Smooth muscle cell (in vitro differentiated cells): ENCODE measurements at regions not wholly inside any gene's neighbourhood (a gene's known extent, or its start where the extent isn't known, plus 50 kb on each side); places are given as distances from the start of the nearest gene placed in this dataset.

Experiments used
- DNase-seq: peaks from one replicate; lab custom pipeline; 2025; ENCODE audit not compliant: unreplicated experiment; lab: John Stamatoyannopoulos, UW
- H2AFZ ChIP-seq: fragments of 200-600 bp; sonication (generic); 2 replicates; pipeline ENCODE4 v1.6.0; 2016; ENCODE audit warnings: antibody characterized with exemption, low read depth, mild to moderate bottlenecking
- H3F3A ChIP-seq: fragments of 200-600 bp; sonication (generic); 2 replicates; pipeline ENCODE4 v1.6.0; 2017; ENCODE audit warnings: antibody characterized with exemption, low read depth
- H3K27ac ChIP-seq: fragments of 200-600 bp; sonication (generic); 2 replicates; pipeline ENCODE4 v1.5.1; 2016; ENCODE audit warnings: low read depth, mild to moderate bottlenecking
- H3K27me3 ChIP-seq: fragments of 200-600 bp; sonication (generic); 2 replicates; pipeline ENCODE4 v1.6.1; 2016; ENCODE audit warnings: low read depth, mild to moderate bottlenecking
- H3K36me3 ChIP-seq: fragments of 200-600 bp; sonication (generic); 2 replicates; pipeline ENCODE4 v1.5.1; 2016; ENCODE audit warnings: low read depth
- H3K4me1 ChIP-seq: fragments of 200-600 bp; sonication (generic); 2 replicates; pipeline ENCODE4 v1.5.1; 2016; ENCODE audit warnings: low read depth
- H3K4me2 ChIP-seq: fragments of 200-600 bp; sonication (generic); 2 replicates; pipeline ENCODE4 v1.6.0; 2016; ENCODE audit warnings: mild to moderate bottlenecking
- H3K4me3 ChIP-seq: fragments of 200-600 bp; sonication (generic); 2 replicates; pipeline ENCODE4 v1.5.1; 2016; ENCODE audit warnings: mild to moderate bottlenecking
- H3K79me2 ChIP-seq: fragments of 200-600 bp; sonication (generic); 2 replicates; pipeline ENCODE4 v1.6.0; 2016; ENCODE audit warnings: low read depth, mild to moderate bottlenecking
- H3K9ac ChIP-seq: fragments of 200-600 bp; sonication (generic); 2 replicates; pipeline ENCODE4 v1.6.0; 2016; ENCODE audit warnings: low read depth
- H3K9me3 ChIP-seq: fragments of 200-600 bp; sonication (generic); replicated peaks from 2 replicates; pipeline ENCODE4 v1.5.1; 2016; ENCODE audit warnings: low read depth
- H4K20me1 ChIP-seq: fragments of 200-600 bp; sonication (generic); 2 replicates; pipeline ENCODE4 v1.6.0; 2016; ENCODE audit warnings: low read depth
- WGBS: methylation state at CpG from one replicate; pipeline ENCODE4 v1.1.7; 2016; ENCODE audit warnings: low lambda C conversion rate; 5-methylcytosine and 5-hydroxymethylcytosine counted together
- TF ChIP-seq, protein P1 (sequence below): fragments of 200-600 bp; sonication (generic); IDR thresholded peaks from 2 replicates; pipeline ENCODE4 v1.5.1; 2017; ENCODE audit warnings: borderline replicate concordance, mild to moderate bottlenecking, antibody characterized with exemption; ENCODE audit not compliant: insufficient read depth, poor library complexity, severe bottlenecking

DNA sequence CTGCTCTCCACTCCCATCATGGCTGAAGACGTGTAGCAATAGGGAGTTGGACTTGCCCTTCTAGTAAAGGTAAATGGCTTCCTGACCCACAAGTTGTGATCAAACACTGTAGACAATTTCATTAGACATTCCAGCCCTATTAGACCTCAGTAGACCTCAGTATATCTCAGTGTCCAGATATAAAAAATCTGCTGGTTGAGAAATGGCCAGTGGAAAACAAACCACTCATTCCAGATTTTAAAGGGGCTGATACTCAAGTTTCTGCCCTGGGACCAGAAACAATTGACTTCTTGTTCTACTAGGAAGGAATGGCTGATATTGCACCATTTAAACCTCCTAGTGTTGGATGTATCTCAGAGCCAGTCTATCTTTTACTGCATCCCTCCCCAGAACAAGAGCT lies 613.2 kb downstream of the PDCD6IP start:
- Histone ChIP-seq H3K4me3 (no peak overlapping the region), H2AFZ (no peak overlapping the region), H3K79me2 (no peaks in the 10 kb centered on the region), H3K27ac (no peak overlapping the region), H3K4me1 (no peaks in the 10 kb centered on the region), H3F3A (no peaks in the 10 kb centered on the region), H3K36me3 (no peaks in the 10 kb centered on the region), H3K9ac (no peak overlapping the region), H3K9me3 (no peaks in the 10 kb centered on the region), H3K27me3 (no peaks in the 10 kb centered on the region), H3K4me2 (no peak overlapping the region), H4K20me1 (no peaks in the 10 kb centered on the region)
- no peak for DNase-seq
- TF ChIP-seq, protein P1, sequence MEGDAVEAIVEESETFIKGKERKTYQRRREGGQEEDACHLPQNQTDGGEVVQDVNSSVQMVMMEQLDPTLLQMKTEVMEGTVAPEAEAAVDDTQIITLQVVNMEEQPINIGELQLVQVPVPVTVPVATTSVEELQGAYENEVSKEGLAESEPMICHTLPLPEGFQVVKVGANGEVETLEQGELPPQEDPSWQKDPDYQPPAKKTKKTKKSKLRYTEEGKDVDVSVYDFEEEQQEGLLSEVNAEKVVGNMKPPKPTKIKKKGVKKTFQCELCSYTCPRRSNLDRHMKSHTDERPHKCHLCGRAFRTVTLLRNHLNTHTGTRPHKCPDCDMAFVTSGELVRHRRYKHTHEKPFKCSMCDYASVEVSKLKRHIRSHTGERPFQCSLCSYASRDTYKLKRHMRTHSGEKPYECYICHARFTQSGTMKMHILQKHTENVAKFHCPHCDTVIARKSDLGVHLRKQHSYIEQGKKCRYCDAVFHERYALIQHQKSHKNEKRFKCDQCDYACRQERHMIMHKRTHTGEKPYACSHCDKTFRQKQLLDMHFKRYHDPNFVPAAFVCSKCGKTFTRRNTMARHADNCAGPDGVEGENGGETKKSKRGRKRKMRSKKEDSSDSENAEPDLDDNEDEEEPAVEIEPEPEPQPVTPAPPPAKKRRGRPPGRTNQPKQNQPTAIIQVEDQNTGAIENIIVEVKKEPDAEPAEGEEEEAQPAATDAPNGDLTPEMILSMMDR, result no peak
- 67% methylated on average over 1 of the region's 1 CpG for WGBS

DNA sequence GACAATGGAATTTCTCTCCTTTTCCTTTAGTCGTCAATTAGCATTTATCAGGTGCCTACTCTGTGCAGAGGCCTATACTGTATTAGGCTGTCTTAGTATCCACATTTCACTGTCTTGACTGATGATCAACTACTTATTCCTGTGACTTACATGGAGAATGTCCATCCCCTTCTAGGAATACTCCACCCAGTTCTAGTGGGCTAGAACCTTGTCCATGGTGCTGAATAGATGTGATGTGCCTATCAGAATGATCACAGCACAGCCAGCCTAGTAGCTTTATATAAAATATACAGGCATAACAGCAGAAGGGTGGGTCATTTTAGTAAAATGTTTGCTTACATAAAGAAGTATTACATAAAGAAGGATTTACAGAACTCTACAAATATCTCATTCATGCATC lies 621.4 kb downstream of the PDCD6IP start:
- Histone ChIP-seq H3K4me3 (no peak overlapping the region), H3K27ac (no peak overlapping the region), H3K9me3 (no peaks in the 10 kb centered on the region), H3K79me2 (no peaks in the 10 kb centered on the region), H3K36me3 (no peaks in the 10 kb centered on the region), H4K20me1 (no peaks in the 10 kb centered on the region), H3K27me3 (no peaks in the 10 kb centered on the region), H3K4me1 (no peaks in the 10 kb centered on the region), H3F3A (no peaks in the 10 kb centered on the region), H2AFZ (no peak overlapping the region), H3K9ac (no peak overlapping the region), H3K4me2 (no peak overlapping the region)
- 38% methylated on average over 1 of the region's 1 CpG for WGBS
- TF ChIP-seq, protein P1, result no peak
- DNase-seq, result no peak

DNA sequence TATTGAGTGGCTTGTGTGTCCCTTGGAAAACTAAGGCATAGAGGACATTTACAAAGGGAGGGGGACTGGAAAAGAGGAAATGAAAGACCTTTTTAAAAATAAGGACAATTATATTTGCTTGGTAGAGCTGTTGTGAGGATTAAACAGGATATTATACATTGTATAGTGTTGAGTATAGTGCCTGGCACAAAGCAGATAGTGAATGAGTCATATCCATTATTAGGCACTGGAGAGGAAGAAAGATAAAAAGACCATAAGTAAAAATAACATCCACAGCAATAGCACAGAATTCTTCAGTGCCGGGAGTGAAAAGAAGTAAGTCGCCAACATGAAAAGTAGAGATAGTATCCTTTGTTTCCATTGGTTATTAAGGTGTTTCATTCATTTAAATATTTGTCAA lies 623.3 kb downstream of the PDCD6IP start:
- H3F3A ChIP-seq, result no peaks in the 10 kb centered on the region
- DNase-seq, result no peak
- WGBS, result 70% methylated on average over 2 of the region's 2 CpGs

GRCh38 chr3:34439796-34440195 lies 641.4 kb downstream of the PDCD6IP start:
- no peaks in the 10 kb centered on the region for H3K79me2 ChIP-seq
- H3K4me3 ChIP-seq, result no peak overlapping the region
- 89% methylated on average over 2 of the region's 2 CpGs for WGBS
- no peaks in the 10 kb centered on the region for H3K36me3 ChIP-seq
- no peak overlapping the region for H3K9ac ChIP-seq
- H3K4me1 ChIP-seq, result no peaks in the 10 kb centered on the region
- no peak overlapping the region for H2AFZ ChIP-seq
- TF ChIP-seq, protein P1, result no peak
- H3K27ac ChIP-seq, result no peak overlapping the region
- no peaks in the 10 kb centered on the region for H3F3A ChIP-seq
- H3K9me3 ChIP-seq, result no peaks in the 10 kb centered on the region
- no peaks in the 10 kb centered on the region for H3K27me3 ChIP-seq
- no peak for DNase-seq
- no peak overlapping the region for H3K4me2 ChIP-seq
- no peaks in the 10 kb centered on the region for H4K20me1 ChIP-seq

More for the DNA sequence above, 623.3 kb downstream of the PDCD6IP start:
- Histone ChIP-seq H3K4me3 (no peak overlapping the region), H3K9ac (no peak overlapping the region), H3K4me2 (no peak overlapping the region), H3K79me2 (no peaks in the 10 kb centered on the region), H3K36me3 (no peaks in the 10 kb centered on the region), H3K4me1 (no peaks in the 10 kb centered on the region), H4K20me1 (no peaks in the 10 kb centered on the region), H3K27me3 (no peaks in the 10 kb centered on the region), H3K9me3 (no peaks in the 10 kb centered on the region), H2AFZ (no peak overlapping the region), H3K27ac (no peak overlapping the region)
- TF ChIP-seq, protein P1, result no peak
